RWPE1 (cell line): ENCODE measurements at regions not wholly inside any gene's neighbourhood (a gene's known extent, or its start where the extent isn't known, plus 50 kb on each side); places are given as distances from the start of the nearest gene placed in this dataset.
A peak's percentile ranks its signal among the peaks of the same experiment; 100 is the strongest.

Experiments
- CTCF ChIA-PET: fragments of 350-600 bp; sonication (Branson Sonifier 250); formaldehyde crosslinking; extraction: SDS; loops from one replicate; lab custom pipeline; 2021; lab: Yijun Ruan, JAX
- POLR2A ChIA-PET: fragments of 400-600 bp; formaldehyde crosslinking; extraction: SDS; loops from one replicate; lab custom pipeline; 2020; ENCODE audit warnings: antibody characterized with exemption; ENCODE audit not compliant: low non-redundant PET; lab: Yijun Ruan, JAX
- DNase-seq: peaks from one replicate; pipeline ENCODE4 v3.0.0; 2012; ENCODE audit warnings: low spot score
- H3K27ac ChIP-seq: fragments of 450-650 bp; 2 replicates; pipeline ENCODE4 v1.5.1; 2017
- CTCF ChIP-seq: fragments of 450-650 bp; conservative IDR thresholded peaks from 2 replicates; pipeline ENCODE4 v1.5.1; 2017; ENCODE audit warnings: low read depth, mild to moderate bottlenecking

DNA sequence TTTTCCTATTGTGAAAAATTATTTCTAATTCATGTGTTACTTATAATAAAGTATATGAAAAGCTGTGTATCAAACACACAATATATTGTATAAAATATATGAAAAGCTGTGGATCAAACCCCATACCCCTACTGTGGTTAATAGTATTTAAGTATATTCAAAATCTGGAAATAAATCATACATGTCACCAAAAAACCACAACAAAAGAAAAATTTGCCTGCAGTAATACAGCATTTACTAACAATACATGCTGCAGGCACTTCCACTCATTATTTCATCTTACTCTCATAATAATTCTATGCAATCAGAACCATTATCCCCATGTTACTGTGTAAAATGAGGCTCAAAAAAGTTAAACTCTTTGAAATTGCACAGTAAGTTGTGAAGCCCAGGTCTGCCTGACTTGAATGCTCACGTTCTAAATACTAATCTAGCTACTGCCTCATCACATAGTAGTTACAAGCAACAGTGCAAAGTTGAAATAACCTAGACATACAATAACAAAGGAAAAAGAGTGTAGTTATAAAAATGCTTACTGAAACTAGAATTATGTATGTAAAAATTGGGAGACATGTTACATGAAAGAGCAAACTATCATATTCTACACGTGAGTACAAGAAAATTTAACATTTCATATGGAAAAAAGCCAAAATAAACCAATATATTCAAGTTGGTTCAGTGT lies 61.7 kb downstream of the FAM217A start:
- ChIA-PET CTCF (interaction anchor here (0.6 to 1.7 kb wide), 3 partner anchors 9 to 317 kb away, joined by 3 to 4 read pairs (median 3); no protein-coding TSS in a partner anchor), POLR2A (no interaction called here)
- H3K27ac ChIP-seq: no peak overlapping the region; the same call in 1 of the 2 replicates
- no peak for DNase-seq
- no peak for TF ChIP-seq CTCF

DNA sequence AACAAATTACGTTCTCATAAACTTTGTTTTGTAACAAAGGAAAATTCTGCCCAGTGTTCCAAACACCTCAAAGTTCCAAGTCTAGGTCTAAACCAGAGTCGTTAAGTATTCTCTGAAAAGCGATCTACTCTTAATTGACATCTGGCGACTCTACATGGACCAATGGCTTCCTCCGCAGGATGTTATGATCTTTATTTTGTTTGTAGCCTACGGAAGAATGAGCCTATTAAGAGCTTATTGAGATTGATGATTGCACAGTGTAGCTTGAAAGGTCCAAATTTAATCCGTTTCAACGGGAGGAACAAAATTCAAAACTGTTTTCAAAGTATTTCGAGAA lies 61.1 kb downstream of the FAM217A start:
- ChIA-PET CTCF (interaction anchor here (0.6 to 1.7 kb wide), 6 partner anchors 8 to 728 kb away, joined by 3 to 4 read pairs (median 3); no protein-coding TSS in a partner anchor), POLR2A (no interaction called here)
- H3K27ac ChIP-seq: peak overlapping the region; percentile 98
- no peak for DNase-seq
- no peak for TF ChIP-seq CTCF

DNA sequence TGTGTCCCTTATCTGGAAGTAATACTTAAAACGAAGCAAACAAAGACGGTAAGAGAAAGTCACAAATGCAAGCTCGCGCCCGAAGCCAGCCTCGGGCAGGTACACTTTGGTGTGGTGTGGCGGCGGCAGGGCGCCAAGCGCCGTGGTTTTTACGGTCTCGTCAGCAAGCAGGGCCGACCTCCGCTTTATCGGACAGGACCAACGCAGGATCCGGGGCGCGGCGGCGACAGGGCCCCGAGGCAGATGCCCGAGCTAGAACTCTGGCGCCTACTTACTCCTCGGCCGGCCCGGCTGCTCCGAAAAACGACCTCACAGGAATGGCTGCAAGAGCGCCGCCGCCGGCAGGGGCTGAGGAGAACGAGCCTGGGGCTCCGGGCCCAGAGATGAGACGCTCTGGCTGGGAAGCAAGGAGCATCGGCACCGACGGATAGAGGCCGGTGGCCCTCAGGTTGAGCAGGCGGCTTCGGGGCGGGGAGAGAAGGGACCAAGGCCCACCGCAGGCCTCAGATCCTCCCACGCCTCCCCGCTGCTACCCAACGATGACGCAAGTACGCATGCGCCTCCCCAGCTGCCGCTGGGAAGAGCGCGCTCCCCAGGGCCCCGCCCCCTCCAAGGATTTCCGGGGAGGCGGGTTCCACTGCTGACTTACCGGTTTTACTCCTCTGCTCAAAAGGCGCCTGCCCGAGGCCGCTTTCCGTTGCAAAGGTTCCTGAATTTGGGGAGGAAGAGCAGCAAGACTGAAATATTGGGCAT lies 60.6 kb downstream of the FAM217A start:
- ChIA-PET CTCF (interaction anchor here (0.6 to 1.7 kb wide), 6 partner anchors 8 to 728 kb away, joined by 3 to 4 read pairs (median 3); no protein-coding TSS in a partner anchor), POLR2A (no interaction called here)
- peak overlapping the region; percentile 98 for H3K27ac ChIP-seq

More for the DNA sequence above, 60.6 kb downstream of the FAM217A start:
- peak; percentile 43 for TF ChIP-seq CTCF
- peak; percentile 92 for DNase-seq
